ENCODE measurements at regions not wholly inside any gene's neighbourhood (a gene's known extent, or its start where the extent isn't known, plus 50 kb on each side); places are given as distances from the start of the nearest gene placed in this dataset.

- H3K4me3 Mint-ChIP-seq, result no peak overlapping the region
- H3K9ac ChIP-seq (ENCODE audit: extremely low read depth, insufficient read length, low read length), result no peak overlapping the region
- H2BK20ac ChIP-seq (ENCODE audit: low read depth, low read length, poor library complexity, severe bottlenecking), result no peak overlapping the region
- no peak overlapping the region for H3K18ac ChIP-seq (ENCODE audit: insufficient read length, low read depth, low read length)
- no peak overlapping the region for H3K27ac ChIP-seq (ENCODE audit: insufficient read length, low read depth, low read length)
- H4K8ac ChIP-seq (replicated peaks; ENCODE audit: insufficient read length, low read depth, low read length), result no peak overlapping the region
- H3K4ac ChIP-seq (ENCODE audit: low read depth, low read length), result no peak overlapping the region
- no peak overlapping the region for H3T11ph ChIP-seq (ENCODE audit: low read length)
- H2BK5ac ChIP-seq (ENCODE audit: insufficient read length, low read length), result no peak overlapping the region
- H3K27me3 ChIP-seq (ENCODE audit: insufficient read depth, low read length), result no peaks in the 10 kb centered on the region
- H4K5ac ChIP-seq (ENCODE audit: insufficient read length, low read depth, low read length), result no peak overlapping the region
- no peaks in the 10 kb centered on the region for H3K79me1 ChIP-seq (ENCODE audit: insufficient read depth, low read depth, low read length, poor library complexity, severe bottlenecking)
- H3K56ac ChIP-seq (ENCODE audit: insufficient read length, low read depth, low read length), result no peak overlapping the region
- no peaks in the 10 kb centered on the region for H3K4me1 Mint-ChIP-seq
- H2BK12ac ChIP-seq (ENCODE audit: insufficient read length, low read depth, low read length), result no peak overlapping the region
- WGBS (ENCODE audit: extremely low coverage, insufficient read length, low lambda C conversion rate), result no CpG with 5 or more reads among the region's 3 CpGs
- H3K9me3 ChIP-seq (ENCODE audit: control insufficient read depth, low read depth, low read length), result no peaks in the 10 kb centered on the region
- no peak overlapping the region for H3K23ac ChIP-seq (ENCODE audit: insufficient read length, low read depth, low read length)
- no peak overlapping the region for H2BK15ac ChIP-seq (ENCODE audit: low read depth, low read length)
- H2BK120ac ChIP-seq (ENCODE audit: low read depth, low read length, poor library complexity, severe bottlenecking), result no peak overlapping the region
- no peaks in the 10 kb centered on the region for H4K20me1 ChIP-seq (ENCODE audit: control insufficient read depth, insufficient read depth, insufficient read length)
- no peak overlapping the region for H2AK5ac ChIP-seq (ENCODE audit: insufficient read length, low read length)
- H3K4me2 ChIP-seq (ENCODE audit: insufficient read depth, insufficient read length, low read length), result no peak overlapping the region
- no peak for DNase-seq
- no peak overlapping the region for H2AFZ ChIP-seq (ENCODE audit: low read length)
- no peak overlapping the region for H4K91ac ChIP-seq (ENCODE audit: insufficient read length, low read depth, low read length)
- no peaks in the 10 kb centered on the region for H3K27me3 Mint-ChIP-seq (ENCODE audit: low read depth)
- no peaks in the 10 kb centered on the region for H3K79me2 ChIP-seq (ENCODE audit: insufficient read depth, low read length)
- no peaks in the 10 kb centered on the region for H3K36me3 Mint-ChIP-seq (ENCODE audit: insufficient read depth in 1 of 3, low read depth in 3 of 3)
- no peak for TF ChIP-seq CTCF (conservative IDR thresholded peaks at IDR 0.05)
- H3K23me2 ChIP-seq (ENCODE audit: insufficient read length, low read depth, low read length, poor library complexity, severe bottlenecking), result no peaks in the 10 kb centered on the region
- no peaks in the 10 kb centered on the region for H3K4me1 ChIP-seq (ENCODE audit: insufficient read depth, low read length)
- no peak overlapping the region; a peak in 1 of 7 replicates for H3K27ac Mint-ChIP-seq
- H3K14ac ChIP-seq (ENCODE audit: insufficient read depth, low read length), result no peak overlapping the region
- no peaks in the 10 kb centered on the region for H3K9me3 Mint-ChIP-seq
Observed at GRCh38 chr11:13857828-13858227, 104.7 kb upstream of the SPON1 start.

Data from H9 (cell line).